Smooth muscle cell (in vitro differentiated cells): ENCODE measurements at regions not wholly inside any gene's neighbourhood (a gene's known extent, or its start where the extent isn't known, plus 50 kb on each side); places are given as distances from the start of the nearest gene placed in this dataset.

Experiments
- DNase-seq: peaks from one replicate; lab custom pipeline; 2025; ENCODE audit not compliant: unreplicated experiment; lab: John Stamatoyannopoulos, UW
- H2AFZ ChIP-seq: fragments of 200-600 bp; sonication (generic); 2 replicates; pipeline ENCODE4 v1.6.0; 2016; ENCODE audit warnings: antibody characterized with exemption, low read depth, mild to moderate bottlenecking
- H3F3A ChIP-seq: fragments of 200-600 bp; sonication (generic); 2 replicates; pipeline ENCODE4 v1.6.0; 2017; ENCODE audit warnings: antibody characterized with exemption, low read depth
- H3K27ac ChIP-seq: fragments of 200-600 bp; sonication (generic); 2 replicates; pipeline ENCODE4 v1.5.1; 2016; ENCODE audit warnings: low read depth, mild to moderate bottlenecking
- H3K27me3 ChIP-seq: fragments of 200-600 bp; sonication (generic); 2 replicates; pipeline ENCODE4 v1.6.1; 2016; ENCODE audit warnings: low read depth, mild to moderate bottlenecking
- H3K36me3 ChIP-seq: fragments of 200-600 bp; sonication (generic); 2 replicates; pipeline ENCODE4 v1.5.1; 2016; ENCODE audit warnings: low read depth
- H3K4me1 ChIP-seq: fragments of 200-600 bp; sonication (generic); 2 replicates; pipeline ENCODE4 v1.5.1; 2016; ENCODE audit warnings: low read depth
- H3K4me2 ChIP-seq: fragments of 200-600 bp; sonication (generic); 2 replicates; pipeline ENCODE4 v1.6.0; 2016; ENCODE audit warnings: mild to moderate bottlenecking
- H3K4me3 ChIP-seq: fragments of 200-600 bp; sonication (generic); 2 replicates; pipeline ENCODE4 v1.5.1; 2016; ENCODE audit warnings: mild to moderate bottlenecking
- H3K79me2 ChIP-seq: fragments of 200-600 bp; sonication (generic); 2 replicates; pipeline ENCODE4 v1.6.0; 2016; ENCODE audit warnings: low read depth, mild to moderate bottlenecking
- H3K9ac ChIP-seq: fragments of 200-600 bp; sonication (generic); 2 replicates; pipeline ENCODE4 v1.6.0; 2016; ENCODE audit warnings: low read depth
- H3K9me3 ChIP-seq: fragments of 200-600 bp; sonication (generic); replicated peaks from 2 replicates; pipeline ENCODE4 v1.5.1; 2016; ENCODE audit warnings: low read depth
- H4K20me1 ChIP-seq: fragments of 200-600 bp; sonication (generic); 2 replicates; pipeline ENCODE4 v1.6.0; 2016; ENCODE audit warnings: low read depth
- CTCF ChIP-seq: fragments of 200-600 bp; sonication (generic); IDR thresholded peaks from 2 replicates; pipeline ENCODE4 v1.5.1; 2017; ENCODE audit warnings: borderline replicate concordance, mild to moderate bottlenecking, antibody characterized with exemption; ENCODE audit not compliant: insufficient read depth, poor library complexity, severe bottlenecking
- WGBS: methylation state at CpG from one replicate; pipeline ENCODE4 v1.1.7; 2016; ENCODE audit warnings: low lambda C conversion rate; 5-methylcytosine and 5-hydroxymethylcytosine counted together

- peaks cover 20% of the 10 kb centered on the region for H3K4me1 ChIP-seq
- no peak overlapping the region for H3K4me2 ChIP-seq
- H3K9ac ChIP-seq, result no peak overlapping the region
- no peaks in the 10 kb centered on the region for H3K9me3 ChIP-seq
- H3K27me3 ChIP-seq, result no peaks in the 10 kb centered on the region
- WGBS, result 94% methylated on average over 5 of the region's 5 CpGs
- no peaks in the 10 kb centered on the region for H4K20me1 ChIP-seq
- no peak overlapping the region for H3K4me3 ChIP-seq
- TF ChIP-seq CTCF, result no peak
- no peak overlapping the region for H2AFZ ChIP-seq
- H3F3A ChIP-seq, result peaks cover 5% of the 10 kb centered on the region
- H3K79me2 ChIP-seq, result no peaks in the 10 kb centered on the region
- H3K27ac ChIP-seq, result no peak overlapping the region
- no peak for DNase-seq
- H3K36me3 ChIP-seq, result no peaks in the 10 kb centered on the region
Observed at GRCh38 chr3:23644099-23644498, 161.7 kb upstream of the UBE2E1 start.

GRCh38 chr3:23644676-23645075, 161.1 kb upstream of the UBE2E1 start:
- H3K9me3 ChIP-seq, result no peaks in the 10 kb centered on the region
- H3K9ac ChIP-seq, result no peak overlapping the region
- H3K27me3 ChIP-seq, result no peaks in the 10 kb centered on the region
- TF ChIP-seq CTCF, result no peak
- no peak overlapping the region for H3K4me3 ChIP-seq
- DNase-seq, result no peak
- peaks cover 26% of the 10 kb centered on the region for H3K4me1 ChIP-seq
- H3K4me2 ChIP-seq, result no peak overlapping the region
- H3K27ac ChIP-seq, result no peak overlapping the region
- H2AFZ ChIP-seq, result no peak overlapping the region
- no peaks in the 10 kb centered on the region for H3K36me3 ChIP-seq
- WGBS, result 93% methylated on average over 3 of the region's 3 CpGs
- peaks cover 5% of the 10 kb centered on the region for H3F3A ChIP-seq
- H4K20me1 ChIP-seq, result no peaks in the 10 kb centered on the region
- H3K79me2 ChIP-seq, result no peaks in the 10 kb centered on the region

GRCh38 chr3:23645533-23646183, 160.1 kb upstream of the UBE2E1 start:
- no peak for TF ChIP-seq CTCF
- Histone ChIP-seq H3K4me1 (peaks cover 22% of the 10 kb centered on the region), H3K27ac (peak overlapping the region; percentile 47), H3K9ac (no peak overlapping the region), H3K79me2 (no peaks in the 10 kb centered on the region), H2AFZ (peak overlapping the region; percentile 37), H3K36me3 (no peaks in the 10 kb centered on the region), H3K27me3 (no peaks in the 10 kb centered on the region), H3K9me3 (no peaks in the 10 kb centered on the region), H3K4me3 (no peak overlapping the region), H4K20me1 (no peaks in the 10 kb centered on the region), H3K4me2 (peak overlapping the region; percentile 67), H3F3A (peaks cover 5% of the 10 kb centered on the region)
- no peak for DNase-seq
- 73% methylated on average over 8 of the region's 9 CpGs for WGBS
